ENCODE measurements at regions not wholly inside any gene's neighbourhood (a gene's known extent, or its start where the extent isn't known, plus 50 kb on each side); places are given as distances from the start of the nearest gene placed in this dataset.
"Not testable (repeated sequence)": the region's sequence is repeated elsewhere in the genome, so short reads cannot be mapped to it uniquely, and the experiment has no call there.

DNA sequence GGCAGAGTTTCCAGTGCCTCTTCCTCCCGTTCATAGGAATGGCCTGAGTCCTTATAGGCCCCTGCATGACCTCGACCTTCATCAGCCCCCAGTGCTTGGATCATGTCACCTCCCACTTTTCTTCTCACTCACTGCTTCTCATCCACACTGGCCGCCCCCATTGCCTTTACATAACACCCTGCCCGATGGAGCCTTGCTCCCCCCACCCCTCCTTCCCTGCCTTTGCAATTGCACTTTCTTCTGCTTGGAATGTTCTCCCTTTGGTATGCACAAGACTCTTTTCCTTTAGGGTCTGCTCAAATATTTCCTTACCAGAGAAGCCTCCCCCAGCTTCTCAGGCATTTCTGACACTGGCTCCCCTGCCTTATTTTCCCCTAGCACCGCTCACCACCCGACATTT, 125.2 kb upstream of the KCNJ6 start:
- DNase-seq (ENCODE audit: low spot score) = peak; percentile 27

DNA sequence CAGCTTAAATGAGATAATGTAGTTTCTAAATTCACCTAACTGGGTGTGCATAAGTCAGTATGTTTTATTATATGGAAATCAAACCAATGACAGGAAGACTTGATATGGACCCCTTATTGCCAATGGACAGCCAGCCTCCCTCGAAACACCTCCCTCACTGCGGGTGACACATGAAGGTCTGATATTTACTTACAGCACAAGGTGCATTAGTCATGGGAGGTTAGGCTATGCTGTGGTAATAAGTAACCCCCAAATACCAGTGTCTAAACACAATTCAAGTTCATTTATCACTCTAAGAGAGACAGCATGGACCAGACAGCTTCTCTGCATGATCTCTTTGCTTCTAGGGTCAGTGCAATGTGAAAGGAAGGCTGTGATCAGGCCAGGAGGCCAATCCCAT, 126.0 kb upstream of the KCNJ6 start:
- DNase-seq (ENCODE audit: low spot score) = no peak

- no peak for DNase-seq (ENCODE audit: low spot score)
These were observed 131.9 kb upstream of the KCNJ6 start for GRCh38 chr21:38048167-38048566.

- no peak for DNase-seq (ENCODE audit: low spot score)
These were observed 138.1 kb upstream of the KCNJ6 start for GRCh38 chr21:38054334-38054733.

DNA sequence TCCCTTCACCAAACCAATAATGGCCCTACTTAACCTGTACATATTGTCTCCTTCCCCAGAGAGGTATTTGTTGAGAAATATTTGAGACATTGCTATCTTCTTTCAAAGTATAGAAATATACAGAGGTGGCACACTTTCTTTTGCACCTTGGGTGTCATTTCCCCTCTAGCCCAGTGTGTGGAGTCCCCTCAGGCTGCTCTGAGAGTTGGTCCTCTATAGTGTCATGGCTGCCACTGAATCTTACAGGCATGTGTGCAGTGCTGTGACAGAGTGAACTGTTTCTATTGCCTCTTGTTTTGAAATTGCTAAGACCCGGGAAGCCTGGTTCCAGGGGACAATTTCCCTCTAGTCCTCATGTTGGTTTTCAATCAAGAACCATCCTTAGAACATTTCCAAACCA, 140.2 kb upstream of the KCNJ6 start:
- DNase-seq (ENCODE audit: low spot score) = no peak

GRCh38 chr21:38057626-38058025, 141.4 kb upstream of the KCNJ6 start:
- DNase-seq (ENCODE audit: low spot score) = no peak

DNA sequence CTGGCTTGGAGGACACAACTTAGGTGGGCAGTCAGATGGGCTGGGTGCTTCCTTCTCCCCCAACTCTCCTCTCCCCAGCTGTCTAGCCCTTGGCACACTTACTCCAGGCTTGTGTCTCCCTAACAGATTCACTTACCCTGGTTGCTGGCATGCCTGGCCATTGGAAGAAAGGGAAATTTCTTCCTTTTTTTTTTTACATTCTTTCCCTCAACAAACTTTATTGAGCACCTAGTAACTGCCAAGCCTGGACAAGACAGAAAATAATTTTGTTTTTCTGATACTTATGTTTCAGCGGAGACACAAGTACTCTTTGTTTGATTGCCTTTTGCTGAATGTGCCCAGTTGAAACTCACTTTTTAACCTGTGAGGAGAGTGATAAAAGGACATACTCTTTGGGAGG, 144.3 kb upstream of the KCNJ6 start:
- DNase-seq (ENCODE audit: low spot score) = no peak

DNA sequence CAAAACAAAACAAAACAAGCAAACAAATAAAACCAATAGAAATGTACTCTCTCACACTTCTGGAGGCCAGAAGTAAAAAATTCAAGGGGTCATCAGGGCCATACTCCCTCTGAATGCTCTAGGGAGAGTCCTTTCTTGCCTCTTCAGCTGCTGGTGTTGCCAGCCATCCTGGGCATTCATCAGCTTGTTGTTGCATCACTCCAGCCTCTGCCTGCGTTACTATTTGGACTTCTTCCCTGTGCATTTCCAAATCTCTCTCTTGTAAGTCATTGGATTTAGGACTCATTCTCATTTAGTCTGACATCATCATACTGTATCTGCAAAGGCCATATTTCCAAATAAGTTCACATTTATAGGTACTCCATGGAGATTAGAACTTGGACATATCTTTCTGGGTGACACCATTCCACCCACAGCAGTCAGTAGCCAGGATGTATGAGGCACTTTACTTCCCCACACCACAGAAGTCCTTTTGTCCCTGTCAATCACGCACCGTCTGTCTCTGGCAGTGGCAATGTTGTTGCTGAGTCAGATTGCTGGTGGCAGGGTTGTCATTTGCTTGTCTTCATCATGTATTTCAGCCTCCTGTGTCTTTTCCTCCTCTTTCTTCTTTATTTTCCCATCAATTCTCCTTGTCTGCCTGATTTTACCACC, 151.0 kb upstream of the KCNJ6 start:
- DNase-seq (ENCODE audit: low spot score) = no peak

DNA sequence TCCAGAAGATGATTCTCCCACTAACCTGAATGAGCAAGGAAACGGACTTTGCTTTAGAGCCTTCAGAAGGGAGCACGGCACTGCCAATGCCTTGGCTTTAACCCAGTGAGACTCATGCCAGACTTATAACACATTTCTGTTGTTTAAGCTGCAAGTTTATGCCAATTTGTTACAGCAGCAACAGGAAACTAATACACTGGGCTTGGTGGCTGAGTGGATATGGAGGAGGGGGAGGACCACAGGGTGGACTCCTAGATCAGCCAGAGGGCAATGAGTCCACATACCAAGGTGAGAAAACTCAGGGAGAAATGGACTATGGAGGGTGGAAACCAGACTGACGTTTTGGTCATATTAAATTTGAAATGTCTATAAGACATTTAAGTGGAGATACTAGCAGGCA, 156.2 kb upstream of the KCNJ6 start:
- DNase-seq (ENCODE audit: low spot score) = no peak

DNA sequence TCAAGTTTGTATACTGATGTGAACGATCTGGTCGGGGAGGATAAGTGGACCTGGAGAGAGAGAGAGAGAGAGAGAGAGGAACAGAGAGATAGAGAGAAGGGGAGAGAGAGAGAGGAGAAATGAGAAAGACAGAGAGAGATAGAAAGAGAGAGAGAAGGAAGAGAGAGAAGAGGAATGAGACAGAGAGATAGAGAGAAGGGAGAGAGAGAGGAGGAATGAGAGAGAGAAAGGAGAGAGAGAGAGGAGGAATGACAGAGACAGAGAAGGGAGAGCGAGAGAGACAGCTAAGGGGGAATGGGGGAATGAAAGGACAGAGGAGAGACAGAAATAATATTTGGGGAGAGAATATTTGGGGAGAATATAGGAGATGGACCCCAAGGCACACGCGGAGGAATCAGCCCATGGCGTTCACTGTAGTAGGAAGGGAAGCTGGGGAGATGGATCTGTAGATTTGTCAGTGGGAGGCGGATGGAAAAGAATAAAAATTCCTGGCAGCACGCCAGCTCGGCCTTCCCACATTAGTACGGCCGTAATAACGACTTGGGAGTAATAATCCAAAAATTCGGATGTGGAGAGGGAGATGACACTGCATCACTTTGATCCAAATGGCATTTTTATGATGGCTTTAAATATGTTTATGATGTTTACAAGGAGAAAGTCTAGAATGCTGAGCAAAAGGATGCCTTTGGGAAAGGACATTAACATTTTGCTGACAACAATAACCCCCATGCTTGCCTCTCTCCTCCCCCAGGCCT, 159.8 kb upstream of the KCNJ6 start:
- DNase-seq (ENCODE audit: low spot score) = no peak

GRCh38 chr21:38077569-38077968, 161.3 kb upstream of the KCNJ6 start:
- DNase-seq (ENCODE audit: low spot score) = no peak

- no peak for DNase-seq (ENCODE audit: low spot score)
These were observed 164.6 kb upstream of the KCNJ6 start for GRCh38 chr21:38080888-38081287.

DNA sequence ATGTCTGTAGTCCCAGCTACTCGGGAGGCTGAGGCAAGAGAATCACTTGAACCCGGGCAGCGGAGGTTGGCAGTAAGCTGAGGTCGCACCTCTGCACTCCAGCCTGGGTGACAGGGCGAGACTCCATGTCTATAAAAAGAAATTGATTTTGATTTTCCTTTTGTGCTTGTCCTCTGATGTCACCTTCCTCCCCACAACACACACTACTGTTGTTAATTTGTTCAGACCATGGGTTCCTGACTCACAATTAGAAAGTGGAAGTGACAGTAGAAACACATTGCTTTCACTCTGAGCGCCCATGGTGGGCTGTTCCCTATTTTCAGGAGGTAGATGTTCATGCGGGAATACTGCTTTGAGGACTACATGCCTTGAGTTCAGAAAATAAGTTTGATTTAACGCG, 165.5 kb upstream of the KCNJ6 start:
- DNase-seq (ENCODE audit: low spot score) = no peak

GRCh38 chr21:38082936-38083485, 166.8 kb upstream of the KCNJ6 start:
- no peak for DNase-seq (ENCODE audit: low spot score)

DNA sequence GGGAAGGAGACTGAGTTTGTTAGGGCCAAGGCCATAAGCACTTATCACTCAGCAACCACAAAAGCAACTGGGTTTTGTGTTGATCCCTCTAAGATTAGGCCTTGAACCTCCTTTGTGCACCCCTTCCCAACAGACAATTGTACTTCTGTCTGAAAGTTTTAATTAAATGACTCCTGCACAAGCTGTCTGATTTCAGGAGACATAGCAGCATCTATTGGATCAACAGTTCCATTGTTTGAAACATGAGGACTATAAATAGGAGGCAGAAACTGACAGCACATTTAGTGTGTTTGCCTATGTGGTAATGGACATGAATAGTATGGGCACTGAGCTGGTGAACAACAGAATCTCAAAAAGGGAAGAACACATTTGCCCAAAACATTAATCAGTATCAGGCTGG, 167.3 kb upstream of the KCNJ6 start:
- no peak for DNase-seq (ENCODE audit: low spot score)

DNA sequence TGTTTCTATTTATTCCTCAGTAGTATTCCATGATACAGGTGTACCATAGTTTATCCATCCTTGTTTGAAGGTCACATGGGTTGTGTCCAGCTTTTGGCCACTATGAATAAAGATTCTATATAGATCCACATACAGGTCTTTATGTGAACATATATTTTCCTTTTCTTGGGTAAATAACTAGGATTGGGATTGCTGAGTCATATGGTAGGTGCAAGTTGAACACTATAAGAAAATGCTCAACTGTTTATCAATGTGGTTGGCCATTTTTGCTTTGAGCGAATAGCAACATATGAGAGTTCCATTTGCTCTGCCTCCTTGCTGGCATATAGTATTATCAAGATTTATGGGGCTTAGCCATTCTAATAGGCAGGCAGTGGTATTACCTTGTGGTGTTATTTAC, 170.2 kb upstream of the KCNJ15 start:
- DNase-seq (ENCODE audit: low spot score) = no peak

- DNase-seq (ENCODE audit: low spot score) = no peak
These were observed 167.7 kb upstream of the KCNJ15 start for GRCh38 chr21:38088916-38089762.

DNA sequence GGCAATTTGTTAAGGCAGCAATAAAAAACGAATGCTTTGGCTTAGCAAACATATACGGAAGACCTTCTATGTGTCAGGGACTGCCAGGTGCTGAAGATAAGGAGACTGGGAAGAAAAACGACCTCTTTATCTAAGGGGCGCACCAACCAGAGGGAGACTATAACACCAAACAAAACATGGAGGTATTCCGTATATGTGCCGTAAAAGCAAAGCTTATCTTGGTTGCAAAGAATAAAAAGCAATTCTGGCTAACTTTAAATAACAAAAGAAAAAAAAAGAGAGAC, 167.1 kb upstream of the KCNJ15 start:
- no peak for DNase-seq (ENCODE audit: low spot score)

DNA sequence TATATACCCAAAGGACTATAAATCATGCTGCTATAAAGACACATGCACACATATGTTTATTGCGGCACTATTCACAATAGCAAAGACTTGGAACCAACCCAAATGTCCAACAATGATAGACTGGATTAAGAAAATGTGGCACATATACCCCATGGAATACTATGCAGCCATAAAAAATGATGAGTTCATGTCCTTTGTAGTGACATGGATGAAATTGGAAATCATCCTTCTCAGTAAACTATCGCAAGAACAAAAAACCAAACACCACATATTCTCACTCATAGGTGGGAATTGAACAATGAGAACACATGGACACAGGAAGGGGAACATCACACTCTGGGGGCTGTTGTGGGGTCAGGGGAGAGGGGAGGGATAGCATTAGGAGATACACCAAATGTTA, 165.7 kb upstream of the KCNJ15 start:
- DNase-seq (ENCODE audit: low spot score) = not testable (repeated sequence)

DNA sequence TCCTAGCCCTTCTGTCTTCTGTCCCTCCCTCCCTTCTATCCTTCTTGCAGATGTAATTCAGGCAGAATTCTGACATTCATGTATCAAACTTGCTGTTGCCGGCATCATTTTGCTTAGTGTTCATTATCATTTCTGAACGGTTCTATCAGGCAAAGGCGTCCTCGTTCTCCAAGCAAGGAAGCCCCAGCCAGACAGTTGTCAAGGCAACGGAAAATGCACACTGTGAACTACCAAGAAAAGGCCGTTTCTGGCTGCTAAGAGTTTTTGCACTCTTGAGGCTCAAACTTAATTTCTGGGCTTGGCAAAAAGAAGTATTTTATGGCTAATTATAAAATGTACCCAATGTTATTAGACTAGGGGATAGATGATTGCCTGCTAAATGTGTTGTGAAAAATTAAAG, 164.7 kb upstream of the KCNJ15 start:
- DNase-seq (ENCODE audit: low spot score) = no peak

GRCh38 chr21:38095220-38095619, 161.6 kb upstream of the KCNJ15 start:
- DNase-seq (ENCODE audit: low spot score) = no peak

- no peak for DNase-seq (ENCODE audit: low spot score)
These were observed 159.0 kb upstream of the KCNJ15 start for GRCh38 chr21:38097789-38098188.

DNA sequence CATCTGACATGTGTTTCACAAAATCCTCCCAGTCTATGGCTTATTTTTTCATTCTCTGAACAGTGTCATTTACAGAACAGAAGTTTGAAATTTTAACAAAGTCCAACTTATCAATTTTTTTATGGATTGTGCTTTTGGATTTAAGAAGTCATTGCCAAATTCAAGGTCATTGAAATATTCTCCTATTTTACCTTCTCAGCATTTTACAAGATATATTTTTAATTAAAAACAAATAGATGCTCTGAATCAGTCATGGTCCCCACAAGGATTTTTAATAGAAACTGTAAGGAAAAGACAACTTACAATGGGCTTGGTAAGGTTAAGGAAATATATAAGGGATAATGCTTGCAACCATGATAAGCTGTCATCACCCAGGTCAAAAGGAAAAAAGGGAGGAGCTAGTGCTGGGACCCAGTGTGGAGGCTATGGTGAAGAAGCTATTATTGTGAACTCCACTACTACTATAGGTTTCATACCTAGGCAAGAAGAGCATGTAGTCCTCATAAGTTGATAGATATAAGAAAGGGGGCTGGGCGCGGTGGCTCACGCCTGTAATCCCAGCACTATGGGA, 144.5 kb upstream of the KCNJ15 start:
- DNase-seq (ENCODE audit: low spot score) = no peak
